Dedifferentiated amniotic fluid mesenchymal stem cell (primary cell): ENCODE measurements at regions not wholly inside any gene's neighbourhood (a gene's known extent, or its start where the extent isn't known, plus 50 kb on each side); places are given as distances from the start of the nearest gene placed in this dataset.

ENCODE experiments used
- DNase-seq: peaks from one replicate; pipeline ENCODE4 v3.0.0-alpha.2; 2016; ENCODE audit errors: extremely low spot score

DNA sequence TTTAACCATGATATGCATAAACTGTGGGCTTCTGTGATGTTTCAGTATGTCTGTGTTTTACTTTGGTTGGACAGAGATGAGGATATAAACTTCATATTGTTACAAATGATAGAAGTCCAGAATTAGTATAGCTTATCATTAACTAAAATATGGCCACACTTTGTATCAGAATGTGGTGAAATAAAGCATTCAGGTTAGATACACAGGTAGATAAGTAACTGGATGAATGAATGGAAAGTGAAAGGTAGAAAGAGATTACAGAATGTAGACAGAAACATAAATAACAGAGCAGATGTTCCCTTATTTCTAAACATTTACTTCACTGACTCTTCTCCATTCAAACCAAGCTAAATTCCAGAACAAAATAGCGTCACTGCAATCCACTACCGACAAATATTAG is 1033.8 kb downstream of the CDH18 start:
- DNase-seq = no peak

DNA sequence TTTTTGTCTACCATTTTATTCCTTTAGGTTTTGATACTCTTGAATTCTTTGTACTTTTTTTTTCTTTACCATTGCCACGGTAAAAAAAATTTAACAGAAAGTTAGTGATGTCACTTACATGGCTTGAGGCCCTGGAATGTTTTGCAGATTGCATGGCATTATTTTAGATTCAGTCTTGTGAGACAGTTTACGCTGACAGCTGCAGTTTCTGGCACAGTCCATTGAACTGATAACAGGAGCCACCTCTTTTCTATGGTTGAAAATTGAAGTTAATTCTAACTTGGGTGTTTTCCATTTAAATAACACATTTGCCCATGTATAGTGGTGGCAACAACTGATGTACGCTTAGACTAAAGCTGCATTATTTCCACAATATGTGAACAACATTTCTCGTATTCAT is 1028.5 kb downstream of the CDH18 start:
- DNase-seq = no peak

GRCh38 chr5:18961234-18961633 is 1026.8 kb downstream of the CDH18 start:
- DNase-seq = no peak

DNA sequence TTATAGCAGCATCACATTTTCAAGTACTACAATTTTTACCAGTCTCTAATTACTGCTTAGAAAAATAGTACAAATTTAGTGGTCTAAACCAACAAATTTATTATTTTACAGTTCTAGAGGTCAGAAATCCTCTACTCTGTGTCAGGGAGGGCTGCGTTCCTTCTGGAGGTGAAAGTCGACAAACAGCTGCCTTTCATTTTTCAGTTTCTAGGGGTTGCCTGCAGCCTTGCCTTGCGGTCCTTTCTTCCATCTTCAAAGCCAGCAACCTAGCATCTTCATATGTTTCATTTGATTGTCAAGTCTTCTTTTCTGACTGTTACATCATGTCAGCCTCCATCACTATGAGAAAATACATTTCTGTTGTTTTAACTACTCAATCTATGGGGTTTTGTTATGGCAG is 1022.1 kb downstream of the CDH18 start:
- no peak for DNase-seq

- no peak for DNase-seq
Observed at GRCh38 chr5:18967637-18968036, 1020.4 kb downstream of the CDH18 start.

GRCh38 chr5:18968966-18969365 is 1019.0 kb downstream of the CDH18 start:
- DNase-seq = no peak

DNA sequence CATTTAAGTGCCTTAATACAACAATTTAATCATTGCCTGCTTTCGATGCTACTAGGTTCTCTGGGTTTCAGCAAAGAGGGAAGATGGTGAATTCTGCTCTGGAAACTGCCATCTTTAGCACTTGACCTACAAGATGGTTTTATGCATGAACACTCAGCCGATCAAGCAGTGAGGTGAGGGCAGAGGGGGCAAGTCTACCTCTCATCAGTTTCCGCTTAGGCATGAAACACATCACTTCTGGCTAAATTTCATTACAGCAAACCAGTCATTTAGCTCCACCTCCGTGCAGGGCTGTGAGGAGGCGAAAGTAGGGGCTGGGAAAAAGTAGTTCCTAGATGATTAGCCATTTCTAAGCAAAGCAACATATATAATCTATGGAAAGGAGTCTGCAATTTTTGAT is 1018.0 kb downstream of the CDH18 start:
- DNase-seq = no peak

GRCh38 chr5:18972177-18972576 is 1015.8 kb downstream of the CDH18 start:
- DNase-seq = no peak

DNA sequence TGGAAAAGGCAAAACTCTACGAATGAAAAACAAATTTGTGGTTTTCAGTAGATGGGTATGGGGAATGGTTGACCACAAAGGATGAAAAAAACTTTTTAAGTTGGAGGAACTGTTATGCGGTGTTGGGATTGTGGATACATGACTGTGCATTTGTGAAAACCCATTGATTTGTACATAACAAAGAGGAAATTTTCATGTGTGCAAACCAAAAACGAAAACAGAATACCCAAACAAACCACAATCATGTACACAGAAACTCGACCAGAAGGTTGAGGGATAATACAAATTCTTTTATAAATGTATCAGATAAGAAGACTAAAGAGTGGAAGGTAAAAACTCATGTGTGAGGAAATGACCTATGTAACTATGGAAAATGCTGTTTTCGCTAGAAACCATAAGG is 1012.4 kb downstream of the CDH18 start:
- no peak for DNase-seq

DNA sequence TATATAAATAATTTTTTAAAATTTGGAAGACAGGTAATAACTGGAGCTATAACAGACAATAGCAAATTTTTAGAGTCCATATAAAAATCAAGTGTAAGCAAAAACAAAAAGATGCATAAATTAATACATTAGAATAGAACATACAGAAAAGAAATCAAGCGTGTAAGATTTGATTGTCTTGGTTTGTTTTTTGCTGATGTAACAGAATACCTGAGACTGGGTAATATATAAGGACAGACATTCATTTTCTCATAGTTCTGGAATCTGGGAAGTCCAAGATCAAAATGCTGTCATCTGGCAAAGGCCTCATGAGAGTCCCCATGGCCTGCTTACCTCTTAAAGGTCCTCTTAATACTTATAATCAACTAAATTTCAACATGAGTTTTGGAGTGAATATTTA is 1010.1 kb downstream of the CDH18 start:
- DNase-seq = no peak

DNA sequence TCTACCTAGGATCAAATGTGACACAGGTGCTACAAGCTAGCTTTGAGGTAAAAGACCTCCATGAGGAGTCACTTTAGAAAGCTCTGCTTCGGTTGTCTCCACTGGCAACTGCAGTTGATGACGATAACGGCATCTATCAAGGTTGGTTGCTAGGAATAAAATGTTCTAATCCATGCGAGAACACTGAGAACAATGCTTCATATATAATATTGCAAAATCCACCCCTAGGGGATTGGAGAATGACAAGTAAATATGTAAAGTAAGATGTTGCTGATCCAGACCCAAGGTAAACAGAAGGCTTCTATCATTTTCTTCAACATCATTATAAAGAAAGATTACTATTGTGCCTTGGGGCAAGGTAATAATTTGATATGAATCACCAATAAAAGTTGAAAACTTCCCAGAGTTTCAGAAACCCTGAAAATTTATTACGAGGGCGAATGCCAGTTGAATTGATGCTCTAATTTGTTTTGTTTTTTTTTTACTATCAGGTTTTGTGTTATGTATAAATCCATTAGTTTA is 1003.4 kb downstream of the CDH18 start:
- no peak for DNase-seq

- no peak for DNase-seq
Observed at GRCh38 chr5:18985171-18985758, 1002.7 kb downstream of the CDH18 start.

GRCh38 chr5:18987101-18987500 is 1000.9 kb downstream of the CDH18 start:
- no peak for DNase-seq

- no peak for DNase-seq
Observed at GRCh38 chr5:18990852-18991251, 997.1 kb downstream of the CDH18 start.

DNA sequence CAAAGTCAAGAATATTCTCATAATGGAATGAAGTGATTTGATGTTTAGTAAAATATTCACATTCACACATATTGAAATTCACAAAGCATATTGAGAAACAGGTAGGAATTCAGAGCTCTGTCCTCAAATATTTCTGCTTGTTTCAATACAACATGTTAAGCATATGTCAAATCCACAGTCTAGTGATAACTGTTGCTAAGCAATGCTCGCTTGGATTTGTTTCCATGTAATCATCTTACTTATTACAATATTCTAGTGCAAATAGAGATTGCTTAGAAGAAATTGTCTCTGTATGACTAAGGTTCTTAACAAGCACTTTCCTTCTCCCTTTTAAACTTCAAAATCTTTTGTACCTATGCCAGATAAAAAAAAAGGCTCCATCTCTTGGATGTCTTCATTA is 995.7 kb downstream of the CDH18 start:
- no peak for DNase-seq

DNA sequence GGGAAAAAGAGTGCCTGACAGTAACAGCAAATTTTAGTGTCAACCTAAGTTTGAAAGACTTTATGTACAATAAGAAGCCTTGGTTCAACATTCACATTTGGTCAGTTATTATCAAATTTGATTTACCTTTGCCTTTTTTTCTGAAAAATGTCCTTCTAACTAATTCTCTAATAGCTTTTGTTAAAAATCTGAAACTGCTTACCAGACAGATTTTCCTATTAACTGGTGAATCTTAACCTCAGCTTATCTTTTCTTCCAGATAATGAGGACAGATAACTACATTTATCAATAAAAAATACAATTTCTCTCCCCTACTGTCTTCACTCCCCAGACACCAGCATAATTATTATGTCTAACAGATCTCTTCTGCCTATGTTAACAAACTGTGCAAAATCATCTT is 988.5 kb downstream of the CDH18 start:
- DNase-seq = no peak

DNA sequence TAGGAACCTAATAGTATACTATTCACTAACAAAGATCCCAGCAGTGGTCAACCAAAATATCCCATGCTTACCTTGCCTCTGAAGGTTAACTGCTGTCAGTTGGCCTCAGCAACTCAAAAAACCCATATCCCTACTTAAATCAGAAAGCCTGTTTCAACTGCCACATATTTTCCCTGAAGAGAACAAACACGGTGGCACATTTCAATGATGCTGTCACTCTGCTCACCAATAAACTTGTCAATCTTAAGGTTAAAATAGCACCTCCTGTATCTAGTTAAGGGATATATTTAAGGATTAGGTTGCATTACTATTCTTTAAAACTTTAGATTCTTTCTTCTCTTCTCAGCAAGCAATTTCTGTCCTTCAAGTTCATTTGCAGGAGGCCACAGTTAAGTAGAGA is 986.9 kb downstream of the CDH18 start:
- no peak for DNase-seq

DNA sequence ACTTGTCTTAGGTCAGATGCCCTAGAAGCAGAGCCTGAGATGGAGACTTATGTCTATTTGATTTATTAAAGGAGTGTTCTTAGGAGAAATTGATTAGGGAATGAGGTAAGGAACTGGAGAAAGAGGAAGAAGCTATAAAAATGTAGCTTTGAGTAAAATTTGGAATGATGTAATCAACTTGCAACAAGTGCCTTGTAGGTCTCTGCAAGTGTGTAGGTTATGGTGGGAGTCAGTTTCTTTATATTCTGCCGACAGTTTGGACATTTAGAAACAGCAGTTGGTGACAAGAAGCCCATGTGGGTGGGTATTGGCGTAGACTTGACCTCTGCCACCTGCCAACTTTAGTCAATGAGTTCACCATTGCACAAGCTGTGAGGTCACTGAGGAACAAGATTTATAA is 986.5 kb downstream of the CDH18 start:
- no peak for DNase-seq

- DNase-seq = no peak
Observed at GRCh38 chr5:19002111-19002510, 985.9 kb downstream of the CDH18 start.

DNA sequence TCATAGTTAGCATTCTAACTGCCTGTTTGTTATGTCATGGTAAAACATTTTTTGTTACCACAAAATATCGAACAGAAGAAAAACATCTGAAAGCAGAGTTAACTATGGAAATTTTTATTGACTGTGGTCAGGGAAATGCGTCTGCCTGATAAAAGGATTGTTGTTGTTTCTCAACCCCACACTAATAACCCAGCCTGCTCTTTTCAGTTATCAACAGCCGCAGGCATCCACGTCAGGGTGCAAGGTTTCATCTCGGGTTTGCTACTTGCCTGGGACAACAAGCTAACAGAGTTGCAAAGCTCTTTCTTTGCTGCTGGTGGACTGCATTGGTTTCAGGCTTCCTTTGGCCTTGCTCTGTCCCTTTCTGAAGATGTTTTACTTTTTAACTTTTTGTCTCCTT is 969.2 kb downstream of the CDH18 start:
- no peak for DNase-seq

DNA sequence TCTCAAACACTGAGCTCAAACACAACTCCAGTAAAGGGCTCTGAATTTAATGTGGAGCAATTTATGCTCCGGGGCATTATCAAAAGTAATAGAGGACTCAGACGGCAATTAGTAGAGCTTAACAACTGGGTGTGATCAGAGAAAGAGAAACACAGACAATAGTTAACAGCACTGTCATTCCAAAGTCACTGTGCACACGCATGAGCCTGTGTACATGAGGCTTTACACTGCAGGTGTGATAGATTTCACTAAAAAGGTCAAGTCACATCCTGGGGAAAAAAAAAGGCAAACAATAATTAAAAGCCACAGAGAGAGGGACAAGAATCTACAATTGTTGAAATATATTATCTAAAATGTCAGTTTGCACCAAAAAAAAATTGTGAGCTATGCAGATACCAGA is 956.5 kb downstream of the CDH18 start:
- no peak for DNase-seq

- no peak for DNase-seq
Observed at GRCh38 chr5:19035816-19036215, 952.2 kb downstream of the CDH18 start.

GRCh38 chr5:19042106-19042505 is 945.9 kb downstream of the CDH18 start:
- no peak for DNase-seq

- no peak for DNase-seq
Observed at GRCh38 chr5:19044311-19044710, 943.7 kb downstream of the CDH18 start.
